ENCODE measurements at regions not wholly inside any gene's neighbourhood (a gene's known extent, or its start where the extent isn't known, plus 50 kb on each side); places are given as distances from the start of the nearest gene placed in this dataset.
A peak's percentile ranks its signal among the peaks of the same experiment; 100 is the strongest.

- H3K4me3 ChIP-seq (ENCODE audit: severe bottlenecking) = no peak overlapping the region
- no peaks in the 10 kb centered on the region for H3K4me1 ChIP-seq (ENCODE audit: insufficient read depth, poor library complexity, severe bottlenecking)
- ATAC-seq (ENCODE audit: low read depth) (no peak), DNase-seq (ENCODE audit: low spot score) (no peak)
- H3K27me3 ChIP-seq (ENCODE audit: insufficient read depth, poor library complexity, severe bottlenecking) = peaks cover 11% of the 10 kb centered on the region
- no peaks in the 10 kb centered on the region for H3K36me3 ChIP-seq (ENCODE audit: low read depth)
- TF ChIP-seq CTCF (IDR thresholded peaks at IDR 0.05; ENCODE audit: poor library complexity, severe bottlenecking) = no peak
- no peaks in the 10 kb centered on the region for H3K9me3 ChIP-seq (ENCODE audit: severe bottlenecking)
- H3K27ac ChIP-seq (ENCODE audit: poor library complexity, severe bottlenecking) = no peak overlapping the region
These were observed 536.3 kb upstream of the PTPRD start for GRCh38 chr9:11149065-11149464.

GRCh38 chr9:11158063-11158462 lies 545.3 kb upstream of the PTPRD start:
- H3K4me3 ChIP-seq (ENCODE audit: severe bottlenecking) = no peak overlapping the region
- no peak for TF ChIP-seq CTCF (IDR thresholded peaks at IDR 0.05; ENCODE audit: poor library complexity, severe bottlenecking)

GRCh38 chr9:11158676-11159075 lies 545.9 kb upstream of the PTPRD start:
- peak; percentile 48; the same call in 2 of the 3 replicates for ATAC-seq (ENCODE audit: low read depth)
- H3K9me3 ChIP-seq (ENCODE audit: severe bottlenecking) = peaks cover 3% of the 10 kb centered on the region

More at GRCh38 chr9:11158063-11158462, 545.3 kb upstream of the PTPRD start:
- Histone ChIP-seq H3K27me3 (ENCODE audit: insufficient read depth, poor library complexity, severe bottlenecking) (no peaks in the 10 kb centered on the region), H3K9me3 (ENCODE audit: severe bottlenecking) (peaks cover 3% of the 10 kb centered on the region), H3K4me1 (ENCODE audit: insufficient read depth, poor library complexity, severe bottlenecking) (peaks cover 9% of the 10 kb centered on the region), H3K36me3 (ENCODE audit: low read depth) (no peaks in the 10 kb centered on the region), H3K27ac (ENCODE audit: poor library complexity, severe bottlenecking) (no peak overlapping the region)
- no peak for DNase-seq (ENCODE audit: low spot score)
- ATAC-seq (ENCODE audit: low read depth) = no peak

GRCh38 chr9:11159318-11159862 lies 546.6 kb upstream of the PTPRD start:
- Histone ChIP-seq H3K36me3 (ENCODE audit: low read depth) (no peaks in the 10 kb centered on the region), H3K27me3 (ENCODE audit: insufficient read depth, poor library complexity, severe bottlenecking) (no peaks in the 10 kb centered on the region), H3K4me1 (ENCODE audit: insufficient read depth, poor library complexity, severe bottlenecking) (peaks cover 9% of the 10 kb centered on the region), H3K27ac (ENCODE audit: poor library complexity, severe bottlenecking) (no peak overlapping the region), H3K9me3 (ENCODE audit: severe bottlenecking) (peaks cover 3% of the 10 kb centered on the region), H3K4me3 (ENCODE audit: severe bottlenecking) (no peak overlapping the region)
- DNase-seq (ENCODE audit: low spot score) = no peak
- no peak for TF ChIP-seq CTCF (IDR thresholded peaks at IDR 0.05; ENCODE audit: poor library complexity, severe bottlenecking)
- peak; percentile 86 for ATAC-seq (ENCODE audit: low read depth)

More at GRCh38 chr9:11158676-11159075, 545.9 kb upstream of the PTPRD start:
- Histone ChIP-seq H3K27me3 (ENCODE audit: insufficient read depth, poor library complexity, severe bottlenecking) (no peaks in the 10 kb centered on the region), H3K27ac (ENCODE audit: poor library complexity, severe bottlenecking) (no peak overlapping the region), H3K36me3 (ENCODE audit: low read depth) (no peaks in the 10 kb centered on the region), H3K4me1 (ENCODE audit: insufficient read depth, poor library complexity, severe bottlenecking) (peaks cover 9% of the 10 kb centered on the region), H3K4me3 (ENCODE audit: severe bottlenecking) (no peak overlapping the region)
- no peak for DNase-seq (ENCODE audit: low spot score)
- TF ChIP-seq CTCF (IDR thresholded peaks at IDR 0.05; ENCODE audit: poor library complexity, severe bottlenecking) = no peak

- H3K36me3 ChIP-seq (ENCODE audit: low read depth) = no peaks in the 10 kb centered on the region
- no peaks in the 10 kb centered on the region for H3K9me3 ChIP-seq (ENCODE audit: severe bottlenecking)
- TF ChIP-seq CTCF (IDR thresholded peaks at IDR 0.05; ENCODE audit: poor library complexity, severe bottlenecking) = no peak
- DNase-seq (ENCODE audit: low spot score) (no peak), ATAC-seq (ENCODE audit: low read depth) (no peak)
- H3K4me3 ChIP-seq (ENCODE audit: severe bottlenecking) = no peak overlapping the region
- peaks cover 5% of the 10 kb centered on the region for H3K27me3 ChIP-seq (ENCODE audit: insufficient read depth, poor library complexity, severe bottlenecking)
- H3K27ac ChIP-seq (ENCODE audit: poor library complexity, severe bottlenecking) = no peak overlapping the region
- H3K4me1 ChIP-seq (ENCODE audit: insufficient read depth, poor library complexity, severe bottlenecking) = peaks cover 5% of the 10 kb centered on the region
These were observed 551.0 kb upstream of the PTPRD start for GRCh38 chr9:11163843-11164242.

All from RWPE2 (cell line).